ENCODE measurements at regions not wholly inside any gene's neighbourhood (a gene's known extent, or its start where the extent isn't known, plus 50 kb on each side); places are given as distances from the start of the nearest gene placed in this dataset.

GRCh38 chr1:95893921-95894320 is 659.9 kb downstream of the RWDD3 start:
- no peak for TF ChIP-seq CTCF (IDR thresholded peaks at IDR 0.05 in 4 of 5, conservative IDR thresholded peaks at IDR 0.05 in 1 of 5)
- no peak for TF ChIP-seq POLR2A (IDR thresholded peaks at IDR 0.05)

Measured in gastrocnemius medialis (tissue), 4 donors.